HepG2 (cell line): ENCODE measurements at regions not wholly inside any gene's neighbourhood (a gene's known extent, or its start where the extent isn't known, plus 50 kb on each side); places are given as distances from the start of the nearest gene placed in this dataset.

Source experiments
- ARNT ChIP-seq: fragments of 450-650 bp; IDR thresholded peaks from 2 replicates; pipeline ENCODE4 v1.6.1; 2017
- GATAD2A ChIP-seq: IDR thresholded peaks from 2 replicates; pipeline ENCODE4 v1.6.1; 2016
- RARG ChIP-seq: sonication (generic); formaldehyde crosslinking; IDR thresholded peaks from 2 replicates; pipeline ENCODE4 v1.4.0; 2020; ENCODE audit warnings: low read depth, mild to moderate bottlenecking, missing genetic modification reagents
- ZFP41 ChIP-seq: sonication (generic); formaldehyde crosslinking; IDR thresholded peaks from 2 replicates; pipeline ENCODE4 v1.4.0; 2020; ENCODE audit warnings: mild to moderate bottlenecking, missing genetic modification reagents, borderline replicate concordance
- ZNF644 ChIP-seq: IDR thresholded peaks from 2 replicates; pipeline ENCODE4 v1.6.1; 2016; ENCODE audit warnings: low read depth
- TF ChIP-seq, protein P1 (sequence below): sonication (generic); formaldehyde crosslinking; IDR thresholded peaks from 2 replicates; pipeline ENCODE4 v1.4.0; 2020; ENCODE audit warnings: mild to moderate bottlenecking, missing genetic modification reagents
- TF ChIP-seq, protein P2 (sequence below): sonication (generic); formaldehyde crosslinking; IDR thresholded peaks from 2 replicates; pipeline ENCODE4 v1.8.1; 2023; ENCODE audit warnings: missing genetic modification reagents, mild to moderate bottlenecking, borderline replicate concordance
- TF ChIP-seq, protein P3 (sequence below): sonication (generic); formaldehyde crosslinking; IDR thresholded peaks from 2 replicates; pipeline ENCODE4 v1.4.0; 2020; ENCODE audit warnings: low read depth, mild to moderate bottlenecking, missing genetic modification reagents
- TF ChIP-seq, protein P4 (sequence below): sonication (generic); formaldehyde crosslinking; conservative IDR thresholded peaks from 2 replicates; pipeline ENCODE4 v1.8.0; 2022; ENCODE audit warnings: mild to moderate bottlenecking, moderate library complexity, missing genetic modification reagents

GRCh38 chr7:52712938-52713337 is 322.5 kb upstream of the POM121L12 start (continued):
- TF ChIP-seq, protein P1, sequence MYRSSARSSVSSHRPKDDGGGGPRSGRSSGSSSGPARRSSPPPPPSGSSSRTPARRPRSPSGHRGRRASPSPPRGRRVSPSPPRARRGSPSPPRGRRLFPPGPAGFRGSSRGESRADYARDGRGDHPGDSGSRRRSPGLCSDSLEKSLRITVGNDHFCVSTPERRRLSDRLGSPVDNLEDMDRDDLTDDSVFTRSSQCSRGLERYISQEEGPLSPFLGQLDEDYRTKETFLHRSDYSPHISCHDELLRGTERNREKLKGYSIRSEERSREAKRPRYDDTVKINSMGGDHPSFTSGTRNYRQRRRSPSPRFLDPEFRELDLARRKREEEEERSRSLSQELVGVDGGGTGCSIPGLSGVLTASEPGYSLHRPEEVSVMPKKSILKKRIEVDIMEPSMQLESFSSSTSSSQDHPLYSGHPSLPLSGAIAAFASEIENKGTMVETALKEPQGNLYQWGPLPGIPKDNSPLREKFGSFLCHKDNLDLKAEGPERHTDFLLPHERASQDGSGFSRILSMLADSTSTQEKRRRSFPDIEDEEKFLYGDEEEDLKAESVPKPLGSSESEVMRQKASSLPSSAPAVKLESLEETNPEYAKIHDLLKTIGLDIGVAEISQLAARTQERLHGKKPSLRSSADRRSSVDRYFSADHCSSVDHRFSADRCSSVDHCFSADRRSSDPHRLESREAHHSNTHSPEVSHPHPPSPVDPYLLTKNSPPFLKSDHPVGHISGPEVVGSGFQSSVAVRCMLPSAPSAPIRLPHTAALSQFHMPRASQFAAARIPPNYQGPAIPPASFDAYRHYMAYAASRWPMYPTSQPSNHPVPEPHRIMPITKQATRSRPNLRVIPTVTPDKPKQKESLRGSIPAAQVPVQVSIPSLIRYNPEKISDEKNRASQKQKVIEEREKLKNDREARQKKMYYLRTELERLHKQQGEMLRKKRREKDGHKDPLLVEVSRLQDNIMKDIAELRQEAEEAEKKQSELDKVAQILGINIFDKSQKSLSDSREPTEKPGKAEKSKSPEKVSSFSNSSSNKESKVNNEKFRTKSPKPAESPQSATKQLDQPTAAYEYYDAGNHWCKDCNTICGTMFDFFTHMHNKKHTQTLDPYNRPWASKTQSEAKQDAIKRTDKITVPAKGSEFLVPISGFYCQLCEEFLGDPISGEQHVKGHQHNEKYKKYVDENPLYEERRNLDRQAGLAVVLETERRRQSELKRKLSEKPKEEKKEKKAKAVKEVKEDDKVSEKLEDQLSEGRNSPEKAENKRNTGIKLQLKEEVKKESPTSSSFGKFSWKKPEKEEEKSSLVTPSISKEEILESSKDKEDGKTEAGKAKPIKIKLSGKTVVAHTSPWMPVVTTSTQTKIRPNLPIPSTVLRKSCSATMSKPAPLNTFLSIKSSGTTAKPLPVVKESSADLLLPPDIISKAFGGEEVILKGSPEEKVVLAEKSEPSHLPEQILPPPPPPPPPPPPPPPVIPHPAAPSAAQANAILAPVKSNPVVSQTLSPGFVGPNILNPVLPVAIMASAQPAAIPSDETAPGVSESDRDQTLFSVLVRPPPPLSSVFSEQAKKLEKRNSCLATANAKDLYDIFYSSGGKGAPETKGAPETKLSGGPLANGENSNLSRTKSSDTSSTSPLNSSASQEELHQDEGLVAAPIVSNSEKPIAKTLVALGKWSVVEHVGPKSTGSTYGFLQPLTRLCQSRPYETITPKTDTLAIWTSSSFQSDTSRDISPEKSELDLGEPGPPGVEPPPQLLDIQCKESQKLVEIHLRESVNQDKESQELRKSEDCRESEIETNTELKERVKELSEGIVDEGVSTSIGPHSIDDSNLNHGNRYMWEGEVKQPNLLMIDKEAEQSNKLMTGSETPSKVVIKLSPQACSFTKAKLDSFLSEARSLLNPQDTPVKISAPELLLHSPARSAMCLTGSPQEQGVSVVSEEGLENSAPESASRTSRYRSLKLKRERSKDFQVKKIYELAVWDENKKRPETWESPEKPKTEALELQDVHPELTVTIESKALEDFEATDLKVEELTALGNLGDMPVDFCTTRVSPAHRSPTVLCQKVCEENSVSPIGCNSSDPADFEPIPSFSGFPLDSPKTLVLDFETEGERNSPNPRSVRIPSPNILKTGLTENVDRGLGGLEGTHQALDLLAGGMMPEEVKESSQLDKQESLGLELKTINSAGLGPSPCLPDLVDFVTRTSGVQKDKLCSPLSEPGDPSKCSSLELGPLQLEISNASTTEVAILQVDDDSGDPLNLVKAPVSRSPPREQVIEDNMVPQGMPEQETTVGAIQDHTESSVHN (CRISPR knock-in tag) = no peak
- TF ChIP-seq, protein P2, sequence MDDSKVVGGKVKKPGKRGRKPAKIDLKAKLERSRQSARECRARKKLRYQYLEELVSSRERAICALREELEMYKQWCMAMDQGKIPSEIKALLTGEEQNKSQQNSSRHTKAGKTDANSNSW (CRISPR knock-in tag) = no peak
- TF ChIP-seq, protein P3, sequence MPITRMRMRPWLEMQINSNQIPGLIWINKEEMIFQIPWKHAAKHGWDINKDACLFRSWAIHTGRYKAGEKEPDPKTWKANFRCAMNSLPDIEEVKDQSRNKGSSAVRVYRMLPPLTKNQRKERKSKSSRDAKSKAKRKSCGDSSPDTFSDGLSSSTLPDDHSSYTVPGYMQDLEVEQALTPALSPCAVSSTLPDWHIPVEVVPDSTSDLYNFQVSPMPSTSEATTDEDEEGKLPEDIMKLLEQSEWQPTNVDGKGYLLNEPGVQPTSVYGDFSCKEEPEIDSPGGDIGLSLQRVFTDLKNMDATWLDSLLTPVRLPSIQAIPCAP (CRISPR knock-in tag) = no peak
- no peak for TF ChIP-seq GATAD2A (CRISPR knock-in tag)
- TF ChIP-seq RARG (CRISPR knock-in tag) = no peak
- no peak for TF ChIP-seq ZNF644 (CRISPR knock-in tag)
- no peak for TF ChIP-seq ZFP41 (CRISPR knock-in tag)
- no peak for TF ChIP-seq ARNT
- TF ChIP-seq, protein P4, sequence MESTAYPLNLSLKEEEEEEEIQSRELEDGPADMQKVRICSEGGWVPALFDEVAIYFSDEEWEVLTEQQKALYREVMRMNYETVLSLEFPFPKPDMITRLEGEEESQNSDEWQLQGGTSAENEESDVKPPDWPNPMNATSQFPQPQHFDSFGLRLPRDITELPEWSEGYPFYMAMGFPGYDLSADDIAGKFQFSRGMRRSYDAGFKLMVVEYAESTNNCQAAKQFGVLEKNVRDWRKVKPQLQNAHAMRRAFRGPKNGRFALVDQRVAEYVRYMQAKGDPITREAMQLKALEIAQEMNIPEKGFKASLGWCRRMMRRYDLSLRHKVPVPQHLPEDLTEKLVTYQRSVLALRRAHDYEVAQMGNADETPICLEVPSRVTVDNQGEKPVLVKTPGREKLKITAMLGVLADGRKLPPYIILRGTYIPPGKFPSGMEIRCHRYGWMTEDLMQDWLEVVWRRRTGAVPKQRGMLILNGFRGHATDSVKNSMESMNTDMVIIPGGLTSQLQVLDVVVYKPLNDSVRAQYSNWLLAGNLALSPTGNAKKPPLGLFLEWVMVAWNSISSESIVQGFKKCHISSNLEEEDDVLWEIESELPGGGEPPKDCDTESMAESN (CRISPR knock-in tag) = no peak
